ENCODE measurements at regions not wholly inside any gene's neighbourhood (a gene's known extent, or its start where the extent isn't known, plus 50 kb on each side); places are given as distances from the start of the nearest gene placed in this dataset.

GRCh38 chr10:59470570-59470969 is 108.2 kb upstream of the FAM13C start:
- Histone ChIP-seq H3K4me2 (no peak overlapping the region), H3K27ac (ENCODE audit: low read depth in 2 of 2, low read length in 1 of 2) (no peak overlapping the region), H3K9me2 (no peaks in the 10 kb centered on the region), H3F3A (replicated peaks; ENCODE audit: insufficient read depth) (no peaks in the 10 kb centered on the region), H3K27me3 (ENCODE audit: insufficient read depth) (no peaks in the 10 kb centered on the region), H3K4me1 (ENCODE audit: control insufficient read depth in 1 of 2, insufficient read depth in 2 of 2, low read depth in 1 of 2, low read length in 1 of 2) (no peaks in the 10 kb centered on the region), H2AFZ (ENCODE audit: low read depth) (no peak overlapping the region), H3K36me3 (replicated peaks in 1 of 2; ENCODE audit: control insufficient read depth in 1 of 2, insufficient read depth in 2 of 2, low read length in 1 of 2) (no peaks in the 10 kb centered on the region), H4K20me1 (ENCODE audit: insufficient read depth) (no peaks in the 10 kb centered on the region), H3K9ac (no peak overlapping the region), H3K79me2 (ENCODE audit: insufficient read depth) (no peaks in the 10 kb centered on the region), H3K4me3 (ENCODE audit: low read depth in 2 of 2, low read length in 1 of 2) (no peak overlapping the region), H3K9me3 (peaks cover 14% of the 10 kb centered on the region; the same call in 1 of the 2 replicates)
- TF ChIP-seq REST (IDR thresholded peaks at IDR 0.05; ENCODE audit: low read depth, low read length) (no peak), EZH2phosphoT487 (IDR thresholded peaks at IDR 0.05; ENCODE audit: borderline replicate concordance, low read depth) (no peak), ELF1 (IDR thresholded peaks at IDR 0.05) (no peak), NRF1 (IDR thresholded peaks at IDR 0.05; ENCODE audit: low read depth, low read length) (no peak)
- DNase-seq: no peak
- ChIA-PET POLR2A (no interaction called here), CTCF (interaction anchor here (0.6 kb wide), 1 partner anchor 18 kb away, joined by 3 read pairs; no protein-coding TSS in a partner anchor)
- 79% methylated on average over 2 of the region's 5 CpGs for WGBS (ENCODE audit: low lambda C conversion rate)

- POLR2A ChIA-PET: no interaction called here
Measured at GRCh38 chr10:59465088-59465487, 102.7 kb upstream of the FAM13C start.

More at GRCh38 chr10:59465088-59465487, 102.7 kb upstream of the FAM13C start:
- Histone ChIP-seq H3K79me2 (ENCODE audit: insufficient read depth) (no peaks in the 10 kb centered on the region), H3K27ac (ENCODE audit: low read depth in 2 of 2, low read length in 1 of 2) (no peak overlapping the region), H3K4me3 (ENCODE audit: low read depth in 2 of 2, low read length in 1 of 2) (no peak overlapping the region), H3K9me2 (no peaks in the 10 kb centered on the region), H3K36me3 (replicated peaks in 1 of 2; ENCODE audit: control insufficient read depth in 1 of 2, insufficient read depth in 2 of 2, low read length in 1 of 2) (no peaks in the 10 kb centered on the region), H3K4me1 (ENCODE audit: control insufficient read depth in 1 of 2, insufficient read depth in 2 of 2, low read depth in 1 of 2, low read length in 1 of 2) (no peaks in the 10 kb centered on the region; a peak in 1 of 4 replicates), H3K9me3 (peaks cover 14% of the 10 kb centered on the region; the same call in 1 of the 2 replicates), H4K20me1 (ENCODE audit: insufficient read depth) (no peaks in the 10 kb centered on the region), H3F3A (replicated peaks; ENCODE audit: insufficient read depth) (no peaks in the 10 kb centered on the region), H3K27me3 (ENCODE audit: insufficient read depth) (no peaks in the 10 kb centered on the region), H3K4me2 (no peak overlapping the region), H3K9ac (no peak overlapping the region), H2AFZ (ENCODE audit: low read depth) (no peak overlapping the region)
- CTCF ChIA-PET: interaction anchor here (0.7 to 1.3 kb wide), 2 partner anchors 20 to 158 kb away, joined by 3 read pairs; no protein-coding TSS in a partner anchor
- peak; percentile 45 for TF ChIP-seq RAD21 (IDR thresholded peaks at IDR 0.05; ENCODE audit: low read length)
- TF ChIP-seq SIN3A (IDR thresholded peaks at IDR 0.05; ENCODE audit: borderline replicate concordance, low read depth, low read length): no peak
- peak; percentile 36 for TF ChIP-seq GATA2 (CRISPR knock-in tag; IDR thresholded peaks at IDR 0.05)
- peak; percentile 66; the same call in 1 of the 2 replicates for TF ChIP-seq RCOR1 (IDR thresholded peaks at IDR 0.05; ENCODE audit: low read length)
- TF ChIP-seq CTCF (IDR thresholded peaks at IDR 0.05): 0 out of 2 replicates have a peak, but pooled peaks have one; percentile 21
- TF ChIP-seq ZBTB33 (IDR thresholded peaks at IDR 0.05; ENCODE audit: borderline replicate concordance, low read depth): no peak
- no peak for DNase-seq

All from SK-N-SH (cell line).